ENCODE measurements at regions not wholly inside any gene's neighbourhood (a gene's known extent, or its start where the extent isn't known, plus 50 kb on each side); places are given as distances from the start of the nearest gene placed in this dataset.

GRCh38 chr10:9301148-9301547 is 1246.7 kb downstream of the GATA3 start:
- Histone ChIP-seq H3K4me1 (no peaks in the 10 kb centered on the region), H3K9me3 (no peaks in the 10 kb centered on the region), H3K27ac (no peak overlapping the region), H3K36me3 (no peaks in the 10 kb centered on the region), H3K27me3 (no peaks in the 10 kb centered on the region), H3K4me3 (replicated peaks in 1 of 3) (no peak overlapping the region)
- TF ChIP-seq, protein P1, sequence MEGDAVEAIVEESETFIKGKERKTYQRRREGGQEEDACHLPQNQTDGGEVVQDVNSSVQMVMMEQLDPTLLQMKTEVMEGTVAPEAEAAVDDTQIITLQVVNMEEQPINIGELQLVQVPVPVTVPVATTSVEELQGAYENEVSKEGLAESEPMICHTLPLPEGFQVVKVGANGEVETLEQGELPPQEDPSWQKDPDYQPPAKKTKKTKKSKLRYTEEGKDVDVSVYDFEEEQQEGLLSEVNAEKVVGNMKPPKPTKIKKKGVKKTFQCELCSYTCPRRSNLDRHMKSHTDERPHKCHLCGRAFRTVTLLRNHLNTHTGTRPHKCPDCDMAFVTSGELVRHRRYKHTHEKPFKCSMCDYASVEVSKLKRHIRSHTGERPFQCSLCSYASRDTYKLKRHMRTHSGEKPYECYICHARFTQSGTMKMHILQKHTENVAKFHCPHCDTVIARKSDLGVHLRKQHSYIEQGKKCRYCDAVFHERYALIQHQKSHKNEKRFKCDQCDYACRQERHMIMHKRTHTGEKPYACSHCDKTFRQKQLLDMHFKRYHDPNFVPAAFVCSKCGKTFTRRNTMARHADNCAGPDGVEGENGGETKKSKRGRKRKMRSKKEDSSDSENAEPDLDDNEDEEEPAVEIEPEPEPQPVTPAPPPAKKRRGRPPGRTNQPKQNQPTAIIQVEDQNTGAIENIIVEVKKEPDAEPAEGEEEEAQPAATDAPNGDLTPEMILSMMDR (IDR thresholded peaks at IDR 0.05), result peak in 3 of 6 experiments; percentile 31 to 34 (median 33)
- no peak for TF ChIP-seq POLR2A (IDR thresholded peaks at IDR 0.05)
- intact Hi-C loops (cut with DNase I), result loop anchor here (5.0 to 10.0 kb wide), 2 partner anchors 1424 to 1776 kb away; no protein-coding TSS in a partner anchor
- DNase-seq, result no peak
- WGBS, 2 donors, result 39 to 40% methylated on average over 2 of the region's 2 CpGs

- no peaks in the 10 kb centered on the region for H3K4me1 ChIP-seq
- no peak overlapping the region for H3K4me3 ChIP-seq (replicated peaks in 1 of 3)
- H3K27me3 ChIP-seq, result no peaks in the 10 kb centered on the region
- H3K36me3 ChIP-seq, result no peaks in the 10 kb centered on the region
- H3K9me3 ChIP-seq, result no peaks in the 10 kb centered on the region
- intact Hi-C loops (cut with DNase I), result loop anchor here (5.0 to 10.0 kb wide), 2 partner anchors 1424 to 1777 kb away; no protein-coding TSS in a partner anchor
- no peak for TF ChIP-seq POLR2A (IDR thresholded peaks at IDR 0.05)
- TF ChIP-seq, protein P1 (IDR thresholded peaks at IDR 0.05), result no peak
- no peak overlapping the region for H3K27ac ChIP-seq
- DNase-seq, result no peak
- 63 to 64% methylated on average over 4 of the region's 4 CpGs for WGBS, 2 donors
Measured at GRCh38 chr10:9301554-9301953, 1247.1 kb downstream of the GATA3 start.

DNA sequence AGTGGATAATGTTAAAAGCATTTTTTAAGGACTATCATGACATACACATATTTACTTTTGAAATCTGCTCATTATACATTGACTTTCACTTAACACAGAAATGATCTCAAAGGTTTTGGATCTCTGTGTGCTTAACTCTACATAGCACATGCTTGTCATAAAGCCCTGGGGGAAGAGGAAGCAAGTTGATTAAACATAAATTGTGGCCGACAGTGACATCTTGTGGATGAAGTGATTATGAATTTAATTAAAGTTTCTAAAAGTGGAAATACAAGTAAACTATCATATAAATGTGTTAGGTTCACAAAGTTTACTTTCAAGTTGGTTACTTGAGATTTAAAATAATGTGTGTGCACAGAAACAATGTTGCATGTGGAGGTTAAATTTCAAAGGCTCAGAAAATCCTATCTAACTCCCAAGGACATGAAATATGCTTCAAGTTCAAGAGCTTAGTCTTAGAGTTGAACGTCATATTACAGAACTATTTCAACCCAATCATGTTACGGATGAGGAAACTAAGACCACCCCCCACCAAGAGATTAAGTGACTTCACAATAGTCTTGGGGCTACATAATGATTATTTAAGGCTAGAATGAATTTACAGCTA is 1247.8 kb downstream of the GATA3 start:
- 41 to 42% methylated on average over 3 of the region's 3 CpGs for WGBS, 2 donors
- no peak for TF ChIP-seq POLR2A (IDR thresholded peaks at IDR 0.05)
- TF ChIP-seq, protein P1 (IDR thresholded peaks at IDR 0.05), result peak in 5 of 6 experiments; percentile 20 to 67 (median 48)

DNA sequence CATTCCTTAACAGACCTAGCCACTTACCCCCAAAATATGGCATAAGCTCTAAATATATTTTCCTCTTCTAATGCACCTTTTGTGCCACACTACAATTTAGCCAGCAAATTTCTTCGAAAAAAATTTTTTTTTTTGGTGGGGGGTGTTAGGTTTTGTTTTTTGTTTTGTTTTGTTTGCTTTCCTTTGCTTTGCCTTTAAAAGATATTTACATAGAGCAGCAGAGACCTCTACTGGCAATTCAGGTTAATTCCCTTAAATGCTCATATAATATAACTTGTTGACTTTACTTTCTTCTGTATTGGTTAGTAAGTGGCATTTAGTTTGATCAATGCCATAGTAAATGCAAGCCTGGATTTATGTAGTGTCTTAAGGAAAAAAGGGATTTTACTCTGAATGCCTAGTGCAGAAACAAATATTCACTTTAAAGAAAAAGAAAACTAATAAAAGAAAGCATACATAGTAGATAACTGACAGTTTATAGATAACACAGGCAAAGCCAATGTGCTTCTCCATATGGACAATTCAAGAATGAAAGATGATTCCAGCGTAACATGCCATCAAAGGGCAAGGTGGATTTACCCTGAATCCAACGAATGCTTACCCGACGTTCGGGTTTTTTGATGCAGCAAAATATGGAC is 1250.6 kb downstream of the GATA3 start:
- Histone ChIP-seq H3K9me3 (no peaks in the 10 kb centered on the region), H3K36me3 (no peaks in the 10 kb centered on the region), H3K4me1 (no peaks in the 10 kb centered on the region), H3K4me3 (replicated peaks in 1 of 3) (no peak overlapping the region), H3K27ac (no peak overlapping the region), H3K27me3 (no peaks in the 10 kb centered on the region)
- 69 to 76% methylated on average over 6 of the region's 6 CpGs for WGBS, 2 donors
- no peak for TF ChIP-seq POLR2A (IDR thresholded peaks at IDR 0.05)
- TF ChIP-seq, protein P1 (IDR thresholded peaks at IDR 0.05), result peak in 4 of 6 experiments; percentile 17 to 77 (median 57)
- no peak for DNase-seq
- intact Hi-C loops (cut with DNase I), result loop anchor here (10.0 kb wide), 1 partner anchor 1780 kb away; no protein-coding TSS in a partner anchor

More for the DNA sequence above, 1247.8 kb downstream of the GATA3 start:
- no peak for DNase-seq
- H3K27ac ChIP-seq, result no peak overlapping the region
- H3K36me3 ChIP-seq, result no peaks in the 10 kb centered on the region
- H3K4me3 ChIP-seq (replicated peaks in 1 of 3), result no peak overlapping the region
- intact Hi-C loops (cut with DNase I), result loop anchor here (5.0 to 10.0 kb wide), 2 partner anchors 1425 to 1777 kb away; no protein-coding TSS in a partner anchor
- H3K9me3 ChIP-seq, result no peaks in the 10 kb centered on the region
- H3K4me1 ChIP-seq, result no peaks in the 10 kb centered on the region
- no peaks in the 10 kb centered on the region for H3K27me3 ChIP-seq

All from thyroid gland (tissue), 4 donors.